Mammary epithelial cell (primary cell): ENCODE measurements at regions not wholly inside any gene's neighbourhood (a gene's known extent, or its start where the extent isn't known, plus 50 kb on each side); places are given as distances from the start of the nearest gene placed in this dataset.

Source experiments
- EZH2 ChIP-seq: IDR thresholded peaks from 2 replicates; pipeline ENCODE4 v1.6.1; 2012; ENCODE audit warnings: low read length, inconsistent platforms, borderline replicate concordance
- TF ChIP-seq, protein P1 (sequence below), 2 donors: IDR thresholded peaks in 1 of 2; conservative IDR thresholded peaks in 1 of 2; 2 replicates each; pipeline ENCODE4 v1.5.1; 2011 to 2012; ENCODE audit warnings: inconsistent platforms in 2 of 2, low read length in 2 of 2, mild to moderate bottlenecking in 2 of 2, control low read depth in 1 of 2, low read depth in 1 of 2; ENCODE audit not compliant: insufficient read depth in 1 of 2; ENCODE audit errors: extremely low read depth in 1 of 2

DNA sequence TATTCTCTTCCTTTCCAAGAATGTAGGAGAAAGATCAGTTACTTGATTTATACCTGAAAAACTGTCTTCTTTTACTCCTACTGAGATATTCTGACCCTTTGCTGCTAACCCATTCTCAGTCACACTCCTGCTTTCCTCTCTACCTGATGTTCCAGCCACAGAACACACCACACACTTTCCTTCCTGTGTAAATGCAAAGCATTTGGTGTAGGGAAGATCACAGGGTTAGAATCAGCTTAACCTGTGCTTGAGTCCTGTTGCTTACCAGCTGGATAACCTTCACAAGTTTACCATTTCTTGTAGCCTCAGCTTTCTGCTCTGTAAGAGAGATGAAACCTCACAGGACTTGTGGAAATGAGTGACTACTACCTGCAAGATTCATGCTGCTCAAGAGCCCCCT is 489.8 kb upstream of the GOLIM4 start:
- TF ChIP-seq, protein P1, sequence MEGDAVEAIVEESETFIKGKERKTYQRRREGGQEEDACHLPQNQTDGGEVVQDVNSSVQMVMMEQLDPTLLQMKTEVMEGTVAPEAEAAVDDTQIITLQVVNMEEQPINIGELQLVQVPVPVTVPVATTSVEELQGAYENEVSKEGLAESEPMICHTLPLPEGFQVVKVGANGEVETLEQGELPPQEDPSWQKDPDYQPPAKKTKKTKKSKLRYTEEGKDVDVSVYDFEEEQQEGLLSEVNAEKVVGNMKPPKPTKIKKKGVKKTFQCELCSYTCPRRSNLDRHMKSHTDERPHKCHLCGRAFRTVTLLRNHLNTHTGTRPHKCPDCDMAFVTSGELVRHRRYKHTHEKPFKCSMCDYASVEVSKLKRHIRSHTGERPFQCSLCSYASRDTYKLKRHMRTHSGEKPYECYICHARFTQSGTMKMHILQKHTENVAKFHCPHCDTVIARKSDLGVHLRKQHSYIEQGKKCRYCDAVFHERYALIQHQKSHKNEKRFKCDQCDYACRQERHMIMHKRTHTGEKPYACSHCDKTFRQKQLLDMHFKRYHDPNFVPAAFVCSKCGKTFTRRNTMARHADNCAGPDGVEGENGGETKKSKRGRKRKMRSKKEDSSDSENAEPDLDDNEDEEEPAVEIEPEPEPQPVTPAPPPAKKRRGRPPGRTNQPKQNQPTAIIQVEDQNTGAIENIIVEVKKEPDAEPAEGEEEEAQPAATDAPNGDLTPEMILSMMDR (conservative IDR thresholded peaks at IDR 0.05 in 1 of 2, IDR thresholded peaks at IDR 0.05 in 1 of 2; ENCODE audit: extremely low read depth in 1 of 2, insufficient read depth in 1 of 2, low read depth in 1 of 2, low read length in 2 of 2), result no peak
- no peak for TF ChIP-seq EZH2
